Activated CD4-positive, alpha-beta T cell treated with anti-CD3 and anti-CD28 coated beads, Interleukin-2, amount 10 ng/mL, durations not matched to agents 7 days and 5 days (primary cell): ENCODE measurements at regions not wholly inside any gene's neighbourhood (a gene's known extent, or its start where the extent isn't known, plus 50 kb on each side); places are given as distances from the start of the nearest gene placed in this dataset.

Experiments
- CTCF ChIA-PET: fragments of 350-600 bp; sonication (Branson Sonifier 250); formaldehyde crosslinking; loops from one replicate; lab custom pipeline; 2021; ENCODE audit warnings: antibody characterized with exemption; lab: Charles Lee
- POLR2A ChIA-PET: fragments of 350-600 bp; sonication (Branson Sonifier 250); formaldehyde crosslinking; loops from one replicate; lab custom pipeline; 2021; ENCODE audit warnings: antibody characterized with exemption; lab: Charles Lee
- DNase-seq: peaks from one replicate; pipeline ENCODE4 v3.0.0-alpha.2; 2020
- H3K27ac Mint-ChIP-seq: one replicate; pipeline ENCODE4 v1.8.0; 2021; ENCODE audit warnings: mild to moderate bottlenecking, moderate library complexity, mixed read lengths
- H3K27me3 Mint-ChIP-seq: one replicate; pipeline ENCODE4 v1.8.0; 2021; ENCODE audit warnings: mixed read lengths
- H3K36me3 Mint-ChIP-seq: one replicate; pipeline ENCODE4 v1.8.0; 2021; ENCODE audit warnings: low read depth, mixed read lengths
- H3K4me1 Mint-ChIP-seq: one replicate; pipeline ENCODE4 v1.8.0; 2021; ENCODE audit warnings: mixed read lengths
- H3K4me3 Mint-ChIP-seq: one replicate; pipeline ENCODE4 v1.8.0; 2021; ENCODE audit warnings: mild to moderate bottlenecking, moderate library complexity, mixed read lengths
- H3K9me3 Mint-ChIP-seq: one replicate; pipeline ENCODE4 v1.8.0; 2021; ENCODE audit warnings: mixed read lengths

DNA sequence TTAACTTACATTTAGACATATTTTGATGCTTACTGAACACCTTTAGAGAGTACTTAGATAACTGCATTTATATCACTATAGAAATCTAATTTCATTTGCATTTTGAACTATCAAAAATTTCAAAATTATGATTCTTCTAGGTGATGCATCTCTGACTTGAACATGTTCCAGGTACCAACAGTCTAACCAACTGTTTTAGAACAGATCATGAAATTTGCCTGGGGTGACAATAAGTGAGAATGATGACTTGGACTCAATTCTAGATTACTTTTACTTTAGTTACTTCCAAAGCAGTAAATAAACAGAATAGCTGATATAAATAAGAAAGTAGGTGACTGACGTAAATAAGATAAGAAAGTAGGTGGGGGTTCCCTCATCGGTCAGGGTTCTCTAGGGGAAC, 307.8 kb downstream of the BCHE start:
- Mint-ChIP-seq H3K4me1 (no peaks in the 10 kb centered on the region), H3K27me3 (no peaks in the 10 kb centered on the region), H3K9me3 (peaks cover 9% of the 10 kb centered on the region), H3K36me3 (no peaks in the 10 kb centered on the region), H3K27ac (no peak overlapping the region), H3K4me3 (no peak overlapping the region)
- ChIA-PET CTCF (no interaction called here), POLR2A (no interaction called here)
- no peak for DNase-seq

DNA sequence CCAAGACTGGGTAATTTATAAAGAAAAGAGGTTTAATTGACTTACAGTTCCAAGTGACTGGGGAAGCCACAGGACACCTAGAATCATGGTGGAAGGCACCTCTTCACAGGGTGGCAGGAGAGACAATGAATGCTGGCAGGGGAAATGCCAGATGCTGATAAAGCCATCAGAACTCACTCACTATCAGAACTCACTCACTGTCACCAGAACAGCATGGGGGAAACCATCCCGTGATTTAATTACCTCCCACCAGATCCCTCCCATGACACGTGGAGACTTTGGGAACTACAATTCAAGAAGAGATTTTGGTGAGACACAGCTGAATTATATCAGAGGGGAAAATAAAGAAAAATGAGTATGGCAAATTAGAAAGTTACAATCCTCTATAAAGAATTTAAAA, 310.9 kb downstream of the BCHE start:
- no peaks in the 10 kb centered on the region for H3K4me1 Mint-ChIP-seq
- H3K27me3 Mint-ChIP-seq = no peaks in the 10 kb centered on the region
- no peak overlapping the region for H3K4me3 Mint-ChIP-seq
- peaks cover 11% of the 10 kb centered on the region for H3K9me3 Mint-ChIP-seq
- POLR2A ChIA-PET = no interaction called here
- CTCF ChIA-PET = no interaction called here
- no peak overlapping the region for H3K27ac Mint-ChIP-seq
- DNase-seq = no peak
- no peaks in the 10 kb centered on the region for H3K36me3 Mint-ChIP-seq

DNA sequence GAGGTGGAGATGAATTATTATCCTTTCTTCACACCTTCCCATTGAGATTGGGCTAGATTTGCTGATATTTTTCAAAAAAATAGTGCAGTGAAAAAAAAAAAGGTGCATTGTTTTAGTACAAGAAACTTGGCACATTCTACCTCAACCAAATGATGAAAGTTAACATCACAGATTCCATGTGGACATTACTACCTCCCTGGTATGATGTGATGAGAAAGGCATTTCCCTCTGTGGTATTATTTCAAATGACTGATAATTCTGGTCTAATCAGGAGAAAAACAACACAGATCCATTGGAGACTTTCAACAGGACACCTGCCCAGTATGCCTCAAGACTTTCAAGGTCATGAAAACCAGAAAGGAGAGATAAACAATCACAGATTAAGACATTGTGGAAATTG, 313.4 kb downstream of the BCHE start:
- ChIA-PET POLR2A (no interaction called here), CTCF (no interaction called here)
- no peaks in the 10 kb centered on the region for H3K27me3 Mint-ChIP-seq
- H3K9me3 Mint-ChIP-seq = peaks cover 10% of the 10 kb centered on the region
- no peaks in the 10 kb centered on the region for H3K4me1 Mint-ChIP-seq
- no peaks in the 10 kb centered on the region for H3K36me3 Mint-ChIP-seq
- no peak overlapping the region for H3K4me3 Mint-ChIP-seq
- H3K27ac Mint-ChIP-seq = no peak overlapping the region
- no peak for DNase-seq

DNA sequence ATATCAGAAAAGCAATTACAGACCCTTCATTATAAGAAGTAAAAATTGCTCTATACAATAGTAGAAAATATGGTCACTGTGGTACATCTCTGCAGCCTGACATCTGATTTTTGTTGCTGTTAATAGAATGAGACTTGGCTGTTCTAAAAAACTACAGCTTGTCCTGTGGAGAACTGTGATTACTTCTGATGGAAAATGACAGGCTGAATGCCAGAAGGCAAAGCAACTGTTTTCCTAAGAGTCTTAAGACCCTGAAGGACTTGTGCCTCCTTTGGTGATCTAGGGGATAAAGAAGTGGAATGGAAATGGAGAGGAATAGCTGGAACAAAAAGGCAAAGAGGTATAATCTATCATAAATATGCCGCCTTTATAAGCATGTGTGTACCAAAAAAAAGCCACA, 314.8 kb downstream of the BCHE start:
- no peaks in the 10 kb centered on the region for H3K27me3 Mint-ChIP-seq
- no peaks in the 10 kb centered on the region for H3K36me3 Mint-ChIP-seq
- peaks cover 14% of the 10 kb centered on the region for H3K9me3 Mint-ChIP-seq
- POLR2A ChIA-PET = no interaction called here
- CTCF ChIA-PET = interaction anchor here (0.6 kb wide), 1 partner anchor 219 kb away, joined by 4 read pairs; no protein-coding TSS in a partner anchor
- H3K4me3 Mint-ChIP-seq = no peak overlapping the region
- no peak overlapping the region for H3K27ac Mint-ChIP-seq
- DNase-seq = no peak
- H3K4me1 Mint-ChIP-seq = no peaks in the 10 kb centered on the region

DNA sequence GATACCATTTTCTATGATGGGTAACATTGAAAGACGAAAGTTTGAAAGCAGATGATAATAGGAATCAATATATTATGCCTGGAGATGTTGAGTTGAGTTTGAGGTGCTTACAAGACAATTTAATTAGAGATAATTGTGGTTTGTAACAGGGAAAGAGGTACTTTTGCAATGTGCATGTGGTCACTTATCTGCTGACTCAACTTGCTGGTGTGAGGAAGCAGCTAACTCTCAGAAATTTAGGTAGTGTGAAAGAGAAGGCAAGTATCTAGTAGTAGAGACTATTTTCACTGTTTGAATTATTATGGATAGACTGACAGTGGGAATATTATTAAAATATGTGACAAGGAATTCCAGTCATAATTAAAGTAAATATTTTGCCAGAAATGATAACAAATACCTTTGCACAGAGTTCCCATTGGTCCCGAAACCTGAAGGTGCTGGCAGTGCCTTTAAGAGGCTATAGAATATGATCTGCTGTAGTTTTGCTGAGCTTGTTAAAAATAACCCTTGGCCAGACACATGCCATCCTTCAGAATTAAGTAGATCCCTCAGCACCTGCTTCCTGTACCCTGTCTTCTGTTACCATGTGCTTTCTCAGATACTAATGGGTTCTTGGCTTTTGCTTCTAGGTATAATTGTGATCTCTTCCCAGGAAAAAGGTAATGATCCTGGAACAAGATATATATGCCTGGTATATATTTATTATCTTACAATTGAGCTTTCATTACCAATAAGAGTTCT, 315.9 kb downstream of the BCHE start:
- H3K27me3 Mint-ChIP-seq = no peaks in the 10 kb centered on the region
- H3K4me3 Mint-ChIP-seq = no peak overlapping the region
- H3K36me3 Mint-ChIP-seq = no peaks in the 10 kb centered on the region
- CTCF ChIA-PET = no interaction called here
- POLR2A ChIA-PET = no interaction called here
- no peak overlapping the region for H3K27ac Mint-ChIP-seq
- H3K9me3 Mint-ChIP-seq = peaks cover 14% of the 10 kb centered on the region
- H3K4me1 Mint-ChIP-seq = no peaks in the 10 kb centered on the region
- DNase-seq = no peak

DNA sequence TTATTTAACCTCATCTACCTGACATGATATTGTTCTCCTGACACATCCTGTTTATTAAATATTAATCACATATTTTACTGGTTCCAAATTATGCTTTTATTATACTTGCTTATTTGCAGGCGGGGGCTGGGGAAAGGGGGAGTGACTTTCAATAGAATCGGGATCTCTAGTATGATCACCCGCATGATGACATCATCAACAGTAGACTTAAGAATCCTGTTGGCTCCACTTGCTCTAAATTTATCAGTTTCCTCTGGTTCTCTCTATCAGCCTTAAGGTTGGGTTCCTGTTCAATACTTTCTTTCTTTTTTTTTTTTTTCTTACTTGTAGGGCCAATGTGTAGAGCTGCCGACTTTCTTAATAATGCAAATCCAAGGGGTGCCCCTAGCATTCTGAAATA, 317.5 kb downstream of the BCHE start:
- Mint-ChIP-seq H3K9me3 (peaks cover 14% of the 10 kb centered on the region), H3K36me3 (no peaks in the 10 kb centered on the region), H3K27me3 (no peaks in the 10 kb centered on the region), H3K27ac (no peak overlapping the region), H3K4me1 (no peaks in the 10 kb centered on the region), H3K4me3 (no peak overlapping the region)
- CTCF ChIA-PET = no interaction called here
- DNase-seq = no peak
- POLR2A ChIA-PET = no interaction called here

DNA sequence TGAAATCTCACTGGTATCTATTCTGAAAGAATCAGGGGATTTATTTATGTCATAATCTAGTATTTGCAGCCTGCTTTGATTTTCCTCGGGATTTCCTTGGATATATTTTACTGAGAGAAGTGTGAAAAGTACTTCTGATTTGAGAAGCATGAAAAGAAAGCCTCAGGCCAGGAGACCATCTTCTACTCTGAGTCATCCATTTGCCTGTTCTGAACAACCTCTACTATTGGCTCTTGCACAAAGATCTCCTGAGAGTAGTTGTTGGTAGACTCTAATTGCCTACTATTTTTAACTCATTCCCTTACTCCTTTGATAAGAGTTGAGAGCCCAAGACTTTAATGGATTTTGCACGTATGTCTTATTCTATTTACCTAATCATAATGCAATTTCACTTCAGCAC, 318.9 kb downstream of the BCHE start:
- H3K36me3 Mint-ChIP-seq = no peaks in the 10 kb centered on the region
- no peaks in the 10 kb centered on the region for H3K4me1 Mint-ChIP-seq
- H3K27ac Mint-ChIP-seq = no peak overlapping the region
- no peaks in the 10 kb centered on the region for H3K27me3 Mint-ChIP-seq
- H3K9me3 Mint-ChIP-seq = peaks cover 13% of the 10 kb centered on the region
- CTCF ChIA-PET = no interaction called here
- no peak for DNase-seq
- POLR2A ChIA-PET = no interaction called here
- H3K4me3 Mint-ChIP-seq = no peak overlapping the region

DNA sequence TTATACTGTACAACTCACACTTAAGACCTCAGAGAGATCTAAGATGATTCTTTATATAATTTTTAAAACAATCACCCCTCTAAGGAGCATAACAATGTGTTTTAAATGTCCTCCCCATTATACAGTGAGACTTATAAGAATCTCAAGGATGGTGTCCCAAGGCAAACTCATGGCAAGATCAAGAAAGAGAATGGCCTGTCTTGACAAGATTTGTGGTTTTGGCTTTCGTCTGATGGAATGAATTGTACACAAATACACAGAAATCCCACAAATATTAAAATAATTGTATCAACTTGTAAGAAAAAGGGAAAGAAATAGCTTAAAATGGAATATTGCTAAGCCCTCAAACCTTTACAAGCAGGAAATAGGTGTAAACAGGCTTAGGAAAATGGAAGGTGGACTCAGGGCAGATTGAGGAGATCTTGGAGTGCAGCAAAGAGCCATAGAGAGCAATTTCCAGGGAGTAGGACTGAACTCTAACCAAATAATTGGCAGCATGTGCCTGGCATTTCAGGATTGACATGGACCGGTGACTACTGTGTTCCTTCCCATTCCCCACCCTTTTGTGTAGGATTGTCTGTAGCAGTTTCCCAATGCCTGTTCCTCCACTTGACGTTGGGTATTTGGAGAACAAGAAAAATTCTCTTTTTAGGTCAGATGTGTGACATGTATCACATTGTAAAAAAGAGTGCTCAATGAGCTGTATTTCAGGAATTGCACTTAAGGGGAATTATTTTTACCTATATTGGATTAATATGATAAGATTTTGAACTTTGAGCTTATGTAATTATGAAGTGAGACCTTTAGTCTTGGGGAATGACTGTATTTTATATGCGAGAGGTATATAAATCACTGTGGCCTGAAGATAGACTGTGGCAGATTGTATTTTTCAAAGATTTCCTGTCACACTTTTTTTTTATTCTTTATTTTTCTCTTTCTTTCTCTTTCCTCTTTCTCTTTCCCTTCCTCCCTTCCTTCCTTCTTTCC, 317.8 kb upstream of the SLITRK3 start:
- Mint-ChIP-seq H3K4me3 (no peak overlapping the region), H3K27ac (no peak overlapping the region), H3K27me3 (no peaks in the 10 kb centered on the region), H3K4me1 (no peaks in the 10 kb centered on the region), H3K36me3 (no peaks in the 10 kb centered on the region), H3K9me3 (peaks cover 9% of the 10 kb centered on the region)
- ChIA-PET CTCF (no interaction called here), POLR2A (no interaction called here)
- DNase-seq = no peak

DNA sequence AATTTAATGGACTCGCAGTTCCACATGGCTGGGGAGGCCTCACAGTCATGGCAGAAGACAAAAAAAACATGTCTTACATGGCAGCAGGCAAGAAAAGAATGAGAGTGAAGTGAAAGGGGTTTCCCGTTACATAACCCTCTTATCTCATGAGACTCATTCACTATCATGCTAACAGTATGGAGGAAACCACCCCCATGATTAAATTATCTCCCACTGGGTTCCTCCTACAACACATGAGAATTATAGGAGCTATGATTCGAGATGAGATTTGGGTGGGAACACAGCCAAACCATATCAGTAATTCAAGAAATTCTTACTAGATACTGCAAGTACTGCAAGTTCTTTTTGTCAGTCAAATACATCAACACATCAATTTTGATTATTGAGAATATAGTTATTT, 311.4 kb upstream of the SLITRK3 start:
- no peak for DNase-seq
- POLR2A ChIA-PET = no interaction called here
- no peaks in the 10 kb centered on the region for H3K36me3 Mint-ChIP-seq
- H3K27ac Mint-ChIP-seq = no peak overlapping the region
- CTCF ChIA-PET = no interaction called here
- no peaks in the 10 kb centered on the region for H3K4me1 Mint-ChIP-seq
- H3K4me3 Mint-ChIP-seq = no peak overlapping the region
- no peaks in the 10 kb centered on the region for H3K27me3 Mint-ChIP-seq
- peaks cover 20% of the 10 kb centered on the region for H3K9me3 Mint-ChIP-seq

DNA sequence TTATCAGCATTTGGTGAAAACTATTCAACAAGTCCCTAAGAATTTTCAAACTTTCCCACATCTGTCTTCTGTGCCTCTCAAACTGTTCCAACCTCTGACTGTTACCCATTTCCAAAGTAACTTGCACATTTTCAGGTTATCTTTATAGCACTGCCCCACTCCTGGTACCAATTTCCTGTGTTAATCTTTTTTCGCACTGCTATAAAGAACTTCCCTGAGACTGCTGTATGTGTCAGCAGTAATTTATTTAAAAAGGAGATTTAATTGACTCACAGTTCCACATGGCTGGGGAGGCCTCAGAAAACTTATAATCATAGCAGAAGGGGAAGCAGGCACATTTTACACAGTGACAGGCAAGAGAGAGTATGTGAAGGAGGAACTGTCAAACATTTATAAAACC, 310.9 kb upstream of the SLITRK3 start:
- no peak for DNase-seq
- ChIA-PET CTCF (no interaction called here), POLR2A (no interaction called here)
- Mint-ChIP-seq H3K27ac (peak overlapping the region; percentile 25), H3K9me3 (peaks cover 20% of the 10 kb centered on the region), H3K4me3 (no peak overlapping the region), H3K27me3 (no peaks in the 10 kb centered on the region), H3K36me3 (no peaks in the 10 kb centered on the region), H3K4me1 (no peaks in the 10 kb centered on the region)

DNA sequence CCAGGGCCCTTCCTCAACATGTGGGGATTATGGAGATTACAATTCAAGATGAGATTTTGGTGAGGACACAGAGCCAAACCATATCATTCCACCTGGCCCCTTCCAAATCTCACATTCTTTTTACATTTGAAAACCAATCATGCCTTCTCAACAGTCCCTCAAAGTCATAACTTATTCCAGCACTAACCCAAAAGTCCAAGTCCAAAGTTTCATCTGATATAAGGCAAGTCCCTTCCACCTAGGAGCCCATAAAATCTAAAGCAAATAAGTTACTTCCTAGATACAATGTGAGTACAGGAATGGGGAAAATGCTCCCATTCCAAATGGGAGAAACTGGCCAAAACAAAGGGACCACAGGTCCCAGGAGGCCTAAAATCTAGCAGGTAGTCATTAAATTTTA, 309.5 kb upstream of the SLITRK3 start:
- Mint-ChIP-seq H3K4me3 (no peak overlapping the region), H3K27me3 (no peaks in the 10 kb centered on the region), H3K36me3 (no peaks in the 10 kb centered on the region), H3K4me1 (no peaks in the 10 kb centered on the region), H3K27ac (no peak overlapping the region), H3K9me3 (peaks cover 20% of the 10 kb centered on the region)
- DNase-seq = no peak
- POLR2A ChIA-PET = no interaction called here
- CTCF ChIA-PET = no interaction called here

DNA sequence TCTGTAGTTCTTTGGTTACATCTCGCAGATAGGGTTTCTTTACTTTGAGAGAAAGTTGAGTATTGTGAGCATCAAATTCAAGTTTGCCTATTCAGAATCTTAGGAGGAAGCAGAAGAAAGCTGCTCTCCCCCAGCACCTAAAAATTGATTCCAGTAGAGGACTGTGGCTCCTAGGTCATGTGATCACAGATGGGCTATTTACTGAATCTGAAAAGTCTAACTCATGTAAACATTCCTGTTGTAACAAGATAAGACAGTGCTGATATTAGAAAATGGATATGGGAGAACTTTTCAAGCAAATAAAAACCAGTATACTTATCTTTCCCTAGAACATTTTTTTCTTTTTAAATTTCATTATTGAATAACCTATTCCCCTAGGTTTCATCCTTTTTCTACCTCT, 308.4 kb upstream of the SLITRK3 start:
- no peak for DNase-seq
- CTCF ChIA-PET = no interaction called here
- no peaks in the 10 kb centered on the region for H3K27me3 Mint-ChIP-seq
- H3K4me3 Mint-ChIP-seq = no peak overlapping the region
- H3K36me3 Mint-ChIP-seq = no peaks in the 10 kb centered on the region
- peaks cover 20% of the 10 kb centered on the region for H3K9me3 Mint-ChIP-seq
- POLR2A ChIA-PET = no interaction called here
- H3K27ac Mint-ChIP-seq = no peak overlapping the region
- H3K4me1 Mint-ChIP-seq = no peaks in the 10 kb centered on the region

DNA sequence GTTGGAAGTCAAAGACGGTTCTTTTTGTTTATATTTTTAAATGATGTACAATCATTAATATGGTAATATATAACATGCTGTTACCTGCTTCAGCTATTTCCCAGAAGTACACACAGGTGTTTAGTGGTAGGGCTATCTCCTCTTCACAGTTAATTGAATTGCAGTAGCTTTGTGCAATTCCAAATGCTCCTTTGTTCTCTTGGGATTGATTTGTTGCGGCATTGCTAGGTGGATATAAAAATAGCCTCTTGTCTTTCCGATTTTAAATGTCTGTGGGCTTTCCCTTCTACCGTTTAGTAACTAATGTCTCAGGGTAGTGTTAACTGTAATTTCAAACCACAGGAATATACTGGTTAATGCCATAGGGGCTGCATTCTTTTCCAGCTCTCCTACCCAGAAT, 307.6 kb upstream of the SLITRK3 start:
- no peaks in the 10 kb centered on the region for H3K36me3 Mint-ChIP-seq
- H3K27ac Mint-ChIP-seq = no peak overlapping the region
- DNase-seq = no peak
- no peaks in the 10 kb centered on the region for H3K4me1 Mint-ChIP-seq
- ChIA-PET CTCF (no interaction called here), POLR2A (no interaction called here)
- H3K9me3 Mint-ChIP-seq = peaks cover 18% of the 10 kb centered on the region
- H3K27me3 Mint-ChIP-seq = no peaks in the 10 kb centered on the region
- H3K4me3 Mint-ChIP-seq = no peak overlapping the region
